Keratinocyte (primary cell): ENCODE measurements at regions not wholly inside any gene's neighbourhood (a gene's known extent, or its start where the extent isn't known, plus 50 kb on each side); places are given as distances from the start of the nearest gene placed in this dataset.

Source experiments
- CTCF ChIP-seq, 3 experiments: IDR thresholded peaks in 1 of 3; conservative IDR thresholded peaks in 1 of 3; optimal IDR thresholded peaks in 1 of 3; 2 replicates in 2 of 3; 3 replicates in 1 of 3; pipeline versions ENCODE3 to v1.5.1; 2011; ENCODE audit warnings: low read length in 3 of 3, mild to moderate bottlenecking in 3 of 3, moderate library complexity in 2 of 3, control low read depth in 1 of 3, inconsistent platforms in 1 of 3; ENCODE audit not compliant: insufficient read depth in 2 of 3; ENCODE audit errors: extremely low read depth in 1 of 3
- EZH2 ChIP-seq: IDR thresholded peaks from one replicate; pipeline ENCODE4 v1.6.1; 2012; ENCODE audit warnings: inconsistent platforms, mild to moderate bottlenecking, low read length, moderate library complexity

- no peak for TF ChIP-seq CTCF (optimal IDR thresholded peaks at IDR 0.05 in 1 of 3, IDR thresholded peaks at IDR 0.05 in 1 of 3, conservative IDR thresholded peaks at IDR 0.05 in 1 of 3; ENCODE audit: extremely low read depth in 1 of 3, insufficient read depth in 2 of 3, low read length in 3 of 3)
- no peak for TF ChIP-seq EZH2
Measured at GRCh38 chrX:20951016-20951810, 423.0 kb upstream of the CNKSR2 start.
